Stomach (tissue), 8 donors: ENCODE measurements at regions not wholly inside any gene's neighbourhood (a gene's known extent, or its start where the extent isn't known, plus 50 kb on each side); places are given as distances from the start of the nearest gene placed in this dataset.

ENCODE experiments used
- DNase-seq, 2 donors: peaks; one replicate each; pipeline versions ENCODE4 v3.0.0 to v3.0.0-alpha.2; 2013 to 2019
- H3K27ac ChIP-seq, 5 donors: fragments of 200-600 bp in 4 of 5; sonication (generic) in 4 of 5; one replicate each; pipeline ENCODE4 v1.5.1; 2013 to 2019; ENCODE audit warnings: mild to moderate bottlenecking in 1 of 5, moderate library complexity in 1 of 5
- H3K27me3 ChIP-seq, 3 donors: fragments of 200-600 bp; sonication (generic); one replicate each; pipeline ENCODE4 v1.5.1; 2017 to 2019; ENCODE audit warnings: mixed run types in 1 of 3
- H3K36me3 ChIP-seq, 4 donors: fragments of 200-600 bp; sonication (generic); 1 replicate in 3 of 4; 2 replicates in 1 of 4; pipeline ENCODE4 v1.5.1; 2016 to 2019
- H3K4me1 ChIP-seq, 4 donors: fragments of 200-600 bp; sonication (generic); one replicate each; pipeline ENCODE4 v1.5.1; 2016 to 2019
- H3K4me3 ChIP-seq, 4 donors: fragments of 200-600 bp; sonication (generic) in 3 of 4; one replicate each; pipeline ENCODE4 v1.5.1; 2016 to 2019; ENCODE audit warnings: mild to moderate bottlenecking in 1 of 4
- H3K9me3 ChIP-seq, 4 donors: fragments of 200-600 bp; sonication (generic); one replicate each; pipeline ENCODE4 v1.5.1; 2016 to 2019
- EP300 ChIP-seq: sonication (generic); formaldehyde crosslinking; IDR thresholded peaks from one replicate; pipeline ENCODE4 v1.6.1; 2017; ENCODE audit warnings: antibody characterized with exemption
- POLR2A ChIP-seq, 4 donors: fragments of 450-650 bp; IDR thresholded peaks; one replicate each; pipeline ENCODE4 v1.6.1; 2016; ENCODE audit warnings: antibody characterized with exemption in 4 of 4, control low read depth in 2 of 4, mild to moderate bottlenecking in 1 of 4, moderate library complexity in 1 of 4
- POLR2AphosphoS5 ChIP-seq, 3 donors: sonication (generic); formaldehyde crosslinking; IDR thresholded peaks; one replicate each; pipeline ENCODE4 v1.6.1; 2016; ENCODE audit warnings: antibody characterized with exemption in 3 of 3
- WGBS, 5 donors: extraction: QIAGEN DNeasy Blood & Tissue Kit in 3 of 5; methylation state at CpG; one replicate each; pipeline versions ENCODE4 v1.1.5 to v1.1.7; 2013 to 2018; 5-methylcytosine and 5-hydroxymethylcytosine counted together
- intact Hi-C: fragments of 100-400 bp; cut with DNase I; formaldehyde crosslinking; loops from one replicate; pipeline ENCODE4 v1.15.1; 2023; ENCODE audit warnings: low total_unique reads
- TF ChIP-seq, protein P1 (sequence below), 7 experiments: fragments of 450-650 bp in 4 of 7; fragments of 200-600 bp in 3 of 7; sonication (generic) in 3 of 7; IDR thresholded peaks; one replicate each; pipeline ENCODE4 v1.5.1; 2016 to 2019; ENCODE audit warnings: antibody characterized with exemption in 7 of 7, control low read depth in 2 of 7, mild to moderate bottlenecking in 1 of 7
- donor health status: healthy with polysubstance abuse.
- donor health status: Bipolar disorder and iron deficiency.
- donor health status: healthy.

- Histone ChIP-seq H3K4me1 (no peaks in the 10 kb centered on the region), H3K36me3 (no peaks in the 10 kb centered on the region), H3K9me3 (no peaks in the 10 kb centered on the region), H3K27ac (no peak overlapping the region), H3K4me3 (no peak overlapping the region), H3K27me3 (no peaks in the 10 kb centered on the region)
- DNase-seq = no peak
- WGBS, 5 donors = 90 to 93% (median 92%) methylated on average over 1 of the region's 1 CpG
- TF ChIP-seq POLR2AphosphoS5 (IDR thresholded peaks at IDR 0.05) (no peak), EP300 (no peak), POLR2A (IDR thresholded peaks at IDR 0.05) (no peak)
- TF ChIP-seq, protein P1, sequence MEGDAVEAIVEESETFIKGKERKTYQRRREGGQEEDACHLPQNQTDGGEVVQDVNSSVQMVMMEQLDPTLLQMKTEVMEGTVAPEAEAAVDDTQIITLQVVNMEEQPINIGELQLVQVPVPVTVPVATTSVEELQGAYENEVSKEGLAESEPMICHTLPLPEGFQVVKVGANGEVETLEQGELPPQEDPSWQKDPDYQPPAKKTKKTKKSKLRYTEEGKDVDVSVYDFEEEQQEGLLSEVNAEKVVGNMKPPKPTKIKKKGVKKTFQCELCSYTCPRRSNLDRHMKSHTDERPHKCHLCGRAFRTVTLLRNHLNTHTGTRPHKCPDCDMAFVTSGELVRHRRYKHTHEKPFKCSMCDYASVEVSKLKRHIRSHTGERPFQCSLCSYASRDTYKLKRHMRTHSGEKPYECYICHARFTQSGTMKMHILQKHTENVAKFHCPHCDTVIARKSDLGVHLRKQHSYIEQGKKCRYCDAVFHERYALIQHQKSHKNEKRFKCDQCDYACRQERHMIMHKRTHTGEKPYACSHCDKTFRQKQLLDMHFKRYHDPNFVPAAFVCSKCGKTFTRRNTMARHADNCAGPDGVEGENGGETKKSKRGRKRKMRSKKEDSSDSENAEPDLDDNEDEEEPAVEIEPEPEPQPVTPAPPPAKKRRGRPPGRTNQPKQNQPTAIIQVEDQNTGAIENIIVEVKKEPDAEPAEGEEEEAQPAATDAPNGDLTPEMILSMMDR (IDR thresholded peaks at IDR 0.05) = no peak
- intact Hi-C loops = no loop called here
These were observed 776.8 kb downstream of the BCL11A start for GRCh38 chr2:59776726-59777008.

DNA sequence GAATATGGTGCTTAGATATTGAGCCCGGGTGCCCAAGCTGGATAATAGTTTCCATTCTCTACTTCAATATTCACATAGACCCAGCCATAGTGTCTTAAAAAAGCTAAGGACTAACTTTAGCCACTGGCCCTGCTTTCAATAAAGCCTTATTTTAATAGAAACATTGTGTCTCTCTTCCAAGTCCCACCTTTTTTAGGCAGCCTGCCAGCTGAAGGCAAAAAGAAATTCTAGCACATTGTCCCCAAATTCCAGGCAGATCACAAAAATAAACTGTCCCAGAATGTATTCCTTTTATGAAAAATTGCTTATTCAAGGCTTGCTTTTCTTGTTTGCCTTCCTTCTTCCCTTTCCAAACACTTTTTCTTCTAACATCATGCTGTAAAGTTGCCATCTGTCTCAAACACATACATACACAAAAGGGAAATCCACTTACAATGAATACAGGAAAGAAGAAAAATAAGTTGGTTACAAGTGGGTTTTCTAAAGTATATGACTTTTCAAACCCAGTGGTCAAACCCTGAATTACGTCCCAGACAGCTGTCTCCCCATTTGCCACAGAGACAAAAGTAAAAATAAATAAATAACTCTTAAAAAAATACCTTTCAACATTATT is 778.5 kb downstream of the BCL11A start:
- no peaks in the 10 kb centered on the region for H3K36me3 ChIP-seq
- H3K4me1 ChIP-seq = no peaks in the 10 kb centered on the region
- no peak overlapping the region for H3K4me3 ChIP-seq
- intact Hi-C loops = no loop called here
- no peak for DNase-seq
- no peak overlapping the region for H3K27ac ChIP-seq
- 56 to 75% (median 65%) methylated on average over 2 of the region's 2 CpGs for WGBS, 5 donors
- no peaks in the 10 kb centered on the region for H3K9me3 ChIP-seq
- TF ChIP-seq, protein P1 (IDR thresholded peaks at IDR 0.05) = no peak
- no peak for TF ChIP-seq EP300
- TF ChIP-seq POLR2A (IDR thresholded peaks at IDR 0.05) = no peak
- no peak for TF ChIP-seq POLR2AphosphoS5 (IDR thresholded peaks at IDR 0.05)
- H3K27me3 ChIP-seq = no peaks in the 10 kb centered on the region

- Histone ChIP-seq H3K27ac (no peak overlapping the region), H3K9me3 (no peaks in the 10 kb centered on the region), H3K4me1 (no peaks in the 10 kb centered on the region), H3K27me3 (no peaks in the 10 kb centered on the region), H3K36me3 (no peaks in the 10 kb centered on the region), H3K4me3 (no peak overlapping the region)
- no peak for DNase-seq
- 81 to 96% (median 85%) methylated on average over 2 of the region's 2 CpGs for WGBS, 5 donors
- intact Hi-C loops = no loop called here
- TF ChIP-seq POLR2AphosphoS5 (IDR thresholded peaks at IDR 0.05) = no peak
- TF ChIP-seq POLR2A (IDR thresholded peaks at IDR 0.05) = no peak
- TF ChIP-seq EP300 = no peak
- TF ChIP-seq, protein P1 (IDR thresholded peaks at IDR 0.05) = no peak
These were observed 782.8 kb downstream of the BCL11A start for GRCh38 chr2:59770651-59771050.

DNA sequence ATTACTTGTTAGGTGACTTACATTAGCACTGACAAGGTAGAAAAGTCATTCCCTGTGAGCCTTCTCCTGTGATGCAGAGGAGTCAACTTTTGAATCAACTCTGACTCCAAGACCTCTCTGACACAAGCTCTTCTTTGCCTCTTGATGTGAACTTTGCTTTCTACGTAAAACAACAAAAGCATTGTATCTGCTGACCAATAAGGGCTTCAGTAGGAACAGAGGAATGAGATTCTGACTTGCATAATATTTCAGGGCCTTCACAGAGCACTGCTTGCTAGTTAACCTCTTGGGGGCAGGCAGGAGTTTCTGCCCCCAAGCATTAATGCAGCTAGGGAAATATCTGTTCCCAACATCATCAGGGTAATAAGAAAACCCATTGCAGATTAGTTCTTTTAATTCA is 791.5 kb downstream of the BCL11A start:
- 74 to 93% (median 85%) methylated on average over 1 of the region's 1 CpG for WGBS, 5 donors
- H3K27ac ChIP-seq = no peak overlapping the region
- H3K36me3 ChIP-seq = no peaks in the 10 kb centered on the region
- TF ChIP-seq POLR2A (IDR thresholded peaks at IDR 0.05) (no peak), POLR2AphosphoS5 (IDR thresholded peaks at IDR 0.05) (no peak)
- TF ChIP-seq, protein P1 (IDR thresholded peaks at IDR 0.05) = no peak
- H3K27me3 ChIP-seq = no peaks in the 10 kb centered on the region
- DNase-seq = no peak
- intact Hi-C loops = no loop called here
- H3K4me3 ChIP-seq = no peak overlapping the region
- H3K4me1 ChIP-seq = no peaks in the 10 kb centered on the region
- no peaks in the 10 kb centered on the region for H3K9me3 ChIP-seq
